Loucy (cell line): ENCODE measurements at regions not wholly inside any gene's neighbourhood (a gene's known extent, or its start where the extent isn't known, plus 50 kb on each side); places are given as distances from the start of the nearest gene placed in this dataset.

ENCODE experiments used
- EZH2phosphoT487 ChIP-seq: fragments of 200-600 bp; IDR thresholded peaks from 2 replicates; pipeline ENCODE4 v1.6.1; 2018; ENCODE audit warnings: antibody characterized with exemption, mild to moderate bottlenecking, moderate library complexity, borderline replicate concordance
- TF ChIP-seq, protein P1 (sequence below): fragments of 200-600 bp; sonication (generic); conservative IDR thresholded peaks from 2 replicates; pipeline ENCODE4 v1.5.1; 2014; ENCODE audit warnings: mild to moderate bottlenecking, antibody characterized with exemption, low read length

- TF ChIP-seq, protein P1, sequence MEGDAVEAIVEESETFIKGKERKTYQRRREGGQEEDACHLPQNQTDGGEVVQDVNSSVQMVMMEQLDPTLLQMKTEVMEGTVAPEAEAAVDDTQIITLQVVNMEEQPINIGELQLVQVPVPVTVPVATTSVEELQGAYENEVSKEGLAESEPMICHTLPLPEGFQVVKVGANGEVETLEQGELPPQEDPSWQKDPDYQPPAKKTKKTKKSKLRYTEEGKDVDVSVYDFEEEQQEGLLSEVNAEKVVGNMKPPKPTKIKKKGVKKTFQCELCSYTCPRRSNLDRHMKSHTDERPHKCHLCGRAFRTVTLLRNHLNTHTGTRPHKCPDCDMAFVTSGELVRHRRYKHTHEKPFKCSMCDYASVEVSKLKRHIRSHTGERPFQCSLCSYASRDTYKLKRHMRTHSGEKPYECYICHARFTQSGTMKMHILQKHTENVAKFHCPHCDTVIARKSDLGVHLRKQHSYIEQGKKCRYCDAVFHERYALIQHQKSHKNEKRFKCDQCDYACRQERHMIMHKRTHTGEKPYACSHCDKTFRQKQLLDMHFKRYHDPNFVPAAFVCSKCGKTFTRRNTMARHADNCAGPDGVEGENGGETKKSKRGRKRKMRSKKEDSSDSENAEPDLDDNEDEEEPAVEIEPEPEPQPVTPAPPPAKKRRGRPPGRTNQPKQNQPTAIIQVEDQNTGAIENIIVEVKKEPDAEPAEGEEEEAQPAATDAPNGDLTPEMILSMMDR: no peak
- no peak for TF ChIP-seq EZH2phosphoT487
These were observed 84.5 kb downstream of the CCR1 start for GRCh38 chr3:46123646-46124045.
